ENCODE measurements at regions not wholly inside any gene's neighbourhood (a gene's known extent, or its start where the extent isn't known, plus 50 kb on each side); places are given as distances from the start of the nearest gene placed in this dataset.

- TF ChIP-seq CTCF (conservative IDR thresholded peaks at IDR 0.05; ENCODE audit: low read depth, low read length) (no peak), EZH2 (IDR thresholded peaks at IDR 0.05; ENCODE audit: borderline replicate concordance, low read depth, low read length, poor library complexity, severe bottlenecking) (no peak)
Observed at GRCh38 chr5:52013523-52013922, 630.3 kb downstream of the ISL1 start.

Data from A673 (cell line).